ENCODE measurements at regions not wholly inside any gene's neighbourhood (a gene's known extent, or its start where the extent isn't known, plus 50 kb on each side); places are given as distances from the start of the nearest gene placed in this dataset.

DNA sequence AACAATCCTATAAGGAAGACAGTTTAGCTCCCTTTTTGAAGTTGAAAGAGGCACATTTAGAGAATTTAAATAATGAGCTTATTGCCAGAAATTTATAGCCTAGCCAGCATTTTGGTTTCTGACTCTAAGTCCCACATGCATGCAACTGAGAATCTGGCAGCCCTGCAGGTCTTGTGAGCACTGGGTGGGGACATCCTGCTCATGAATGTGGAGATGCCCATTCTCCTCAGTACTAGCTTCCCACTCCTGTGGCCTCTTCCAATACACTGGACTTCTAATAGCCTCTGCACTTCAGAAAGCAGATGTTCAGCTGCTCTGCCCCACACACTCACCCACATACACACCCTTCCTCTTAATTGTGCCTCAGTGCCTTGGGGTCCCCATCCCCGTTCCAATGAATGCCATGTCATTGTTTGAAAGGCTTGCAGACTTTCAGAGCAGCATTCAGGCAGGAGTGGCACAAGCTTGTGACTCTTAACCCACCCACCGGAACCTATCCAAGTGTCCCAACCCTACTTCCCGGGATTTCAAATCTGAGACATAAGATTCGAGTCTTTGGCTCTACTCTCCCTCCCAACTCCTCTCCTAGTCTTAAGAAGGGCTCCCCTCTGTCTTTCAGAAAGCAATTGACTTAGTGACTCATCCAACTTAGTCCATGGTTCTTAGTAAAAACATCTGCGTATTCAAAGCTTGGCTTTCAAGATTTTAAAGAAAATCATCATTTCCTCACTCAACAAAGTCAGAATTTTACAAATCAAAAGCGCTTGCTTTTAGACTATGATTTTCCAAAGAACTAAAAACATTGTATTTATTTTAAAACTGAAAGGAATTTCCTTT, 80.0 kb upstream of the FREM2 start:
- H3K9me1 ChIP-seq (ENCODE audit: control insufficient read depth, extremely low read depth, insufficient read depth, low read length), result no peaks in the 10 kb centered on the region
- no peaks in the 10 kb centered on the region for H4K20me1 ChIP-seq (ENCODE audit: control insufficient read depth, extremely low read depth, insufficient read depth, low read length)
- no peaks in the 10 kb centered on the region for H3K36me3 ChIP-seq (ENCODE audit: control insufficient read depth in 2 of 2, extremely low read depth in 1 of 2, insufficient read depth in 2 of 2, low read length in 2 of 2)
- TF ChIP-seq, protein P1, sequence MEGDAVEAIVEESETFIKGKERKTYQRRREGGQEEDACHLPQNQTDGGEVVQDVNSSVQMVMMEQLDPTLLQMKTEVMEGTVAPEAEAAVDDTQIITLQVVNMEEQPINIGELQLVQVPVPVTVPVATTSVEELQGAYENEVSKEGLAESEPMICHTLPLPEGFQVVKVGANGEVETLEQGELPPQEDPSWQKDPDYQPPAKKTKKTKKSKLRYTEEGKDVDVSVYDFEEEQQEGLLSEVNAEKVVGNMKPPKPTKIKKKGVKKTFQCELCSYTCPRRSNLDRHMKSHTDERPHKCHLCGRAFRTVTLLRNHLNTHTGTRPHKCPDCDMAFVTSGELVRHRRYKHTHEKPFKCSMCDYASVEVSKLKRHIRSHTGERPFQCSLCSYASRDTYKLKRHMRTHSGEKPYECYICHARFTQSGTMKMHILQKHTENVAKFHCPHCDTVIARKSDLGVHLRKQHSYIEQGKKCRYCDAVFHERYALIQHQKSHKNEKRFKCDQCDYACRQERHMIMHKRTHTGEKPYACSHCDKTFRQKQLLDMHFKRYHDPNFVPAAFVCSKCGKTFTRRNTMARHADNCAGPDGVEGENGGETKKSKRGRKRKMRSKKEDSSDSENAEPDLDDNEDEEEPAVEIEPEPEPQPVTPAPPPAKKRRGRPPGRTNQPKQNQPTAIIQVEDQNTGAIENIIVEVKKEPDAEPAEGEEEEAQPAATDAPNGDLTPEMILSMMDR (optimal IDR thresholded peaks at IDR 0.05 in 1 of 3, IDR thresholded peaks at IDR 0.05 in 1 of 3, conservative IDR thresholded peaks at IDR 0.05 in 1 of 3; ENCODE audit: extremely low read depth in 1 of 3, insufficient read depth in 2 of 3, low read length in 3 of 3), result no peak
- no peak for TF ChIP-seq EZH2 (IDR thresholded peaks at IDR 0.05; ENCODE audit: low read length)
- no peaks in the 10 kb centered on the region for H3K9me3 ChIP-seq (ENCODE audit: control insufficient read depth, low read depth, low read length)
- H3K9ac ChIP-seq (ENCODE audit: control insufficient read depth, extremely low read depth, insufficient read depth, low read length), result no peak overlapping the region
- H2AFZ ChIP-seq (ENCODE audit: control insufficient read depth, low read length), result no peak overlapping the region
- dilution Hi-C loops (cut with MboI; ENCODE audit: extremely low pct_ligation_motif_present, low sequenced_read_pairs), result no loop called here
- H3K4me1 ChIP-seq (ENCODE audit: control insufficient read depth, extremely low read depth, insufficient read depth, low read length), result no peaks in the 10 kb centered on the region
- DNase-seq (ENCODE audit: low read depth, low spot score), result no peak
- H3K79me2 ChIP-seq (ENCODE audit: control insufficient read depth, insufficient read depth, low read length), result no peaks in the 10 kb centered on the region
- H3K4me3 ChIP-seq (ENCODE audit: control insufficient read depth in 2 of 3, extremely low read depth in 1 of 3, insufficient read depth in 2 of 3, low read depth in 1 of 3, low read length in 3 of 3), result no peak overlapping the region
- H3K27me3 ChIP-seq (ENCODE audit: control insufficient read depth, extremely low read depth, insufficient read depth, low read length), result peaks cover 3% of the 10 kb centered on the region
- FAIRE-seq, result no peak
- no peak overlapping the region for H3K27ac ChIP-seq (ENCODE audit: control insufficient read depth, insufficient read depth, low read length)
- H3K4me2 ChIP-seq (ENCODE audit: control insufficient read depth, extremely low read depth, insufficient read depth, low read depth, low read length), result no peak overlapping the region

DNA sequence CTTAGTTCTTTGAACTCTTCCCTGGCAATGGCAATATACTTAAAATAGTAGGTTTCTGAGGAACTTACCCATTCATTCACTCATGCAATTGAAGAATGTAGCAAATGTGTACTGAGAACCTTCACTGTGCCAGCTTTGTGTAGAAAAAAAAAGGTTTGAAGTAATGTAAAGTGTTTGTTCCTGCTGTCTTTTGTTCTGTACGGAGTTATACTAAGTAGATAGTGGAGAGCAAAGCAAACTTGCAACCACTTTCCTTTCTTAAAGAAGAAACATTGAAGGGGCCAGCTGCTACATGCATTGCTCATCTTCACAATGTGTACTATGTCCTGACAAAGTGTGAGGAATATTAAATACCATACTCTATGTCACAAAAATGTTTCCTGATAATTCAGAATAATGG, 68.9 kb upstream of the FREM2 start:
- no peaks in the 10 kb centered on the region for H3K79me2 ChIP-seq (ENCODE audit: control insufficient read depth, insufficient read depth, low read length)
- H3K4me2 ChIP-seq (ENCODE audit: control insufficient read depth, extremely low read depth, insufficient read depth, low read depth, low read length), result no peak overlapping the region
- TF ChIP-seq, protein P1 (optimal IDR thresholded peaks at IDR 0.05 in 1 of 3, IDR thresholded peaks at IDR 0.05 in 1 of 3, conservative IDR thresholded peaks at IDR 0.05 in 1 of 3; ENCODE audit: extremely low read depth in 1 of 3, insufficient read depth in 2 of 3, low read length in 3 of 3), result no peak
- TF ChIP-seq EZH2 (IDR thresholded peaks at IDR 0.05; ENCODE audit: low read length), result no peak
- no peaks in the 10 kb centered on the region for H3K27me3 ChIP-seq (ENCODE audit: control insufficient read depth, extremely low read depth, insufficient read depth, low read length)
- H3K27ac ChIP-seq (ENCODE audit: control insufficient read depth, insufficient read depth, low read length), result no peak overlapping the region
- dilution Hi-C loops (cut with MboI; ENCODE audit: extremely low pct_ligation_motif_present, low sequenced_read_pairs), result no loop called here
- no peaks in the 10 kb centered on the region for H4K20me1 ChIP-seq (ENCODE audit: control insufficient read depth, extremely low read depth, insufficient read depth, low read length)
- H3K9ac ChIP-seq (ENCODE audit: control insufficient read depth, extremely low read depth, insufficient read depth, low read length), result no peak overlapping the region
- H3K9me1 ChIP-seq (ENCODE audit: control insufficient read depth, extremely low read depth, insufficient read depth, low read length), result no peaks in the 10 kb centered on the region
- no peaks in the 10 kb centered on the region for H3K4me1 ChIP-seq (ENCODE audit: control insufficient read depth, extremely low read depth, insufficient read depth, low read length)
- H2AFZ ChIP-seq (ENCODE audit: control insufficient read depth, low read length), result no peak overlapping the region
- DNase-seq (ENCODE audit: low read depth, low spot score), result no peak
- no peaks in the 10 kb centered on the region for H3K9me3 ChIP-seq (ENCODE audit: control insufficient read depth, low read depth, low read length)
- H3K36me3 ChIP-seq (ENCODE audit: control insufficient read depth in 2 of 2, extremely low read depth in 1 of 2, insufficient read depth in 2 of 2, low read length in 2 of 2), result no peaks in the 10 kb centered on the region
- no peak overlapping the region for H3K4me3 ChIP-seq (ENCODE audit: control insufficient read depth in 2 of 3, extremely low read depth in 1 of 3, insufficient read depth in 2 of 3, low read depth in 1 of 3, low read length in 3 of 3)
- no peak for FAIRE-seq
